ENCODE measurements at regions not wholly inside any gene's neighbourhood (a gene's known extent, or its start where the extent isn't known, plus 50 kb on each side); places are given as distances from the start of the nearest gene placed in this dataset.

GRCh38 chr15:93417156-93417555 is 328.1 kb upstream of the RGMA start:
- TF ChIP-seq CTCF (IDR thresholded peaks at IDR 0.05) (no peak), POLR2A (IDR thresholded peaks at IDR 0.05) (no peak)
- intact Hi-C loops (cut with DNase I), result no loop called here
- no peaks in the 10 kb centered on the region for H3K36me3 ChIP-seq (replicated peaks in 1 of 2; ENCODE audit: insufficient read depth in 1 of 2, low read depth in 2 of 2)
- H3K4me1 ChIP-seq, result no peaks in the 10 kb centered on the region
- DNase-seq, result peak in 1 of 4 donors; percentile 24
- no peak for ATAC-seq
- H3K4me3 ChIP-seq, result no peak overlapping the region
- no peaks in the 10 kb centered on the region for H3K9me3 ChIP-seq
- whole genome bisulfite sequencing, 2 donors, result 62 to 65% methylated on average over 6 of the region's 6 CpGs
- no peaks in the 10 kb centered on the region for H3K27me3 ChIP-seq
- H3K27ac ChIP-seq, result no peak overlapping the region

DNA sequence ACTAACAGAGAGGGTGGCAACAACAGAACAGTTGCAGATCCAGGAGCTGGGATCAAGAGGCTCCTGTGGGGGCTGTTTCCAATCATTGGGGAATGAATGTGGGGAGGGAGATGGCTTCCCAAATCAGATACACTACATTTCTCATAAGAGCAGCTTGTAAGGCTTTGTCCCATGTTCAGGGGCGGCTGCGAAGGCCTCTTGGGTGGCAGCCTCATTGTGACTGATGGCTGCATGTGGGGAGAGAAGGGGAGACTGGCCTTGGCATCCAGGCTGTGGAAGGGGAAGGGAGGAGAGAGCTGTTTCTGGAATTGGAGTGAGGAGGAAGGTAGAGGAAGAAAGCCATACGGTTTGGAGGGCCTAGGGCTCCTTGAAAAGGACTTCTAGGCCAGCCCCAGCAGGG is 326.6 kb upstream of the RGMA start:
- TF ChIP-seq CTCF (IDR thresholded peaks at IDR 0.05), result no peak
- no peak for TF ChIP-seq POLR2A (IDR thresholded peaks at IDR 0.05)
- DNase-seq, result no peak

DNA sequence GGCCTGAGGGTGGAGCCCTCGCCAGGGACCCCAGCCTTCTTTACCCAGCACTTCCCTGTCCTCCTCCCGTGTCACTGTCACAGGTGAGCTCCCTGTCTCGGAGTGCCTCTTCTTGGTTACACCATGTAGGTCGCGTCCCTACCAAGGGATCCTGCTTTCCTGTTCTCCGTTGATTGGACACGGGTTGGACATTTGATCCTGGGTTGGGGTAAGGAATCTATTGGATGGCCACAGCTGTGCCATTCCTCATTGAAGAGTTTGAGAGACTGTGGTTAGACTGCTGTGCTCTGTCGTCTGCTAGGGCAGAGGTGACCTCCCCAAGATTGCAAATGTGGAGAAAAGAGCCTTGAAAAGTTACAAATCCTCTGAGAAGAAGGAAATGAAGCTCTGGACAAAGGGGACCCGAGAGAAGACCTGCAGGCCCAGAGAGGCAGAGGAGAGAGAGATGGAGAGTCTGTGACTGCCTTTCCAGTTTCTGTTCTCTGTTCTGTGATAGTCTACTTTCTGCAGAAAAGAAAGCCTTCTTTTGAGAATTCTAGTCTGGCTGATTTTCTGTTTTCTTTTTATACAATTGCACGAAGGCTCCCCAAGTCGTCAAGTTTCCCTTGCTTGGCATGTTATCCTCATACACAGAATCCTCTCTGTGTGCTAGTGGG is 325.7 kb upstream of the RGMA start:
- Histone ChIP-seq H3K27ac (no peak overlapping the region), H3K36me3 (replicated peaks in 1 of 2; ENCODE audit: insufficient read depth in 1 of 2, low read depth in 2 of 2) (no peaks in the 10 kb centered on the region), H3K4me3 (no peak overlapping the region), H3K9me3 (no peaks in the 10 kb centered on the region), H3K4me1 (no peaks in the 10 kb centered on the region), H3K27me3 (no peaks in the 10 kb centered on the region)
- WGBS, 2 donors, result 89 to 92% methylated on average over 11 of the region's 11 CpGs
- DNase-seq, result no peak
- intact Hi-C loops (cut with DNase I), result no loop called here
- no peak for TF ChIP-seq POLR2A (IDR thresholded peaks at IDR 0.05)
- TF ChIP-seq CTCF (IDR thresholded peaks at IDR 0.05), result no peak
- no peak for ATAC-seq

More for the DNA sequence above, 326.6 kb upstream of the RGMA start:
- intact Hi-C loops (cut with DNase I), result no loop called here
- Histone ChIP-seq H3K9me3 (no peaks in the 10 kb centered on the region), H3K27ac (no peak overlapping the region), H3K4me1 (no peaks in the 10 kb centered on the region), H3K4me3 (no peak overlapping the region), H3K27me3 (no peaks in the 10 kb centered on the region), H3K36me3 (replicated peaks in 1 of 2; ENCODE audit: insufficient read depth in 1 of 2, low read depth in 2 of 2) (no peaks in the 10 kb centered on the region)
- ATAC-seq, result no peak
- WGBS, 2 donors, result 91 to 94% methylated on average over 3 of the region's 3 CpGs

DNA sequence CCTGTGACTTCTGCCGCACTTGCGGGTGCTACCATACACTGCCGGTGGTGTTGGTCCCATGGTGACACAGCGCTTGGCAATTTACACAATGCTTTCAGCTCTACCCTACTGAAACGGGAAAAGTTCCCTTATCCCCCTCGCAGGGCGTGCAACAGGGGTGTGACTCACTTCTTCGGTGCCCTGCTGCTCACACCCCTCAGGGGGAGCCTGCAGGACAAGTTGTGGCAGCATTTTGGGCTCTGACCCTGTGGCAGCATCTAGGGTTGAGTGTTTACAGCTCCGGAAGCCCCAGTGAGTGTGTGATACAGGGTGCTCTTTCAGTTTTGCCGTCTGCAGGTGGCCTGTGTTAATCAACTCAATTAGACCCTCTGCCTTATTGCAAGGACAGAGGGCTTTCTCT is 324.7 kb upstream of the RGMA start:
- Histone ChIP-seq H3K27ac (no peak overlapping the region), H3K9me3 (no peaks in the 10 kb centered on the region), H3K4me1 (no peaks in the 10 kb centered on the region), H3K27me3 (no peaks in the 10 kb centered on the region), H3K4me3 (no peak overlapping the region), H3K36me3 (replicated peaks in 1 of 2; ENCODE audit: insufficient read depth in 1 of 2, low read depth in 2 of 2) (no peaks in the 10 kb centered on the region)
- DNase-seq, result no peak
- ATAC-seq, result no peak
- TF ChIP-seq CTCF (IDR thresholded peaks at IDR 0.05), result no peak
- TF ChIP-seq POLR2A (IDR thresholded peaks at IDR 0.05), result no peak
- WGBS, 2 donors, result 90 to 96% methylated on average over 6 to 10 of the region's 10 CpGs
- intact Hi-C loops (cut with DNase I), result no loop called here

GRCh38 chr15:93399121-93399520 is 310.1 kb upstream of the RGMA start:
- H3K27me3 ChIP-seq, result no peaks in the 10 kb centered on the region
- H3K36me3 ChIP-seq (replicated peaks in 1 of 2; ENCODE audit: insufficient read depth in 1 of 2, low read depth in 2 of 2), result no peaks in the 10 kb centered on the region

More at GRCh38 chr15:93399121-93399520, 310.1 kb upstream of the RGMA start:
- Histone ChIP-seq H3K4me3 (no peak overlapping the region), H3K9me3 (no peaks in the 10 kb centered on the region), H3K27ac (no peak overlapping the region), H3K4me1 (no peaks in the 10 kb centered on the region)
- 65 to 92% methylated on average over 3 of the region's 3 CpGs for WGBS, 2 donors
- intact Hi-C loops (cut with DNase I), result no loop called here
- ATAC-seq (no peak), DNase-seq (no peak)
- TF ChIP-seq CTCF (IDR thresholded peaks at IDR 0.05) (no peak), POLR2A (IDR thresholded peaks at IDR 0.05) (no peak)
